CD4-positive, alpha-beta T cell treated with Interleukin-17A for 1 hour (primary cell): ENCODE measurements at regions not wholly inside any gene's neighbourhood (a gene's known extent, or its start where the extent isn't known, plus 50 kb on each side); places are given as distances from the start of the nearest gene placed in this dataset.
A peak's percentile ranks its signal among the peaks of the same experiment; 100 is the strongest.
"Not testable (repeated sequence)": the region's sequence is repeated elsewhere in the genome, so short reads cannot be mapped to it uniquely, and the experiment has no call there.

Source experiments
- DNase-seq: peaks from one replicate; pipeline ENCODE4 v3.0.0-alpha.2; 2020

- not testable (repeated sequence) for DNase-seq
These were observed 473.3 kb downstream of the SPATA31A6 start for GRCh38 chr9:42656789-42657188.

- DNase-seq = not testable (repeated sequence)
These were observed 474.0 kb downstream of the SPATA31A6 start for GRCh38 chr9:42657496-42657895.

- DNase-seq = not testable (repeated sequence)
These were observed 513.7 kb downstream of the SPATA31A6 start for GRCh38 chr9:42697146-42697545.

GRCh38 chr9:42702890-42703289 lies 519.4 kb downstream of the SPATA31A6 start:
- not testable (repeated sequence) for DNase-seq

- peak; percentile 53 for DNase-seq
These were observed 541.7 kb downstream of the SPATA31A6 start for GRCh38 chr9:42724841-42725835.

- DNase-seq = peak; percentile 44
These were observed 559.8 kb downstream of the SPATA31A6 start for GRCh38 chr9:42743030-42743814.

GRCh38 chr9:42757251-42757650 lies 573.8 kb downstream of the SPATA31A6 start:
- not testable (repeated sequence) for DNase-seq

GRCh38 chr9:42759320-42759719 lies 575.9 kb downstream of the SPATA31A6 start:
- not testable (repeated sequence) for DNase-seq

GRCh38 chr9:42782201-42782600 lies 598.7 kb downstream of the SPATA31A6 start:
- DNase-seq = not testable (repeated sequence)

- DNase-seq = not testable (repeated sequence)
These were observed 609.3 kb downstream of the SPATA31A6 start for GRCh38 chr9:42792725-42793124.

- DNase-seq = not testable (repeated sequence)
These were observed 615.1 kb downstream of the SPATA31A6 start for GRCh38 chr9:42798571-42798970.

- DNase-seq = not testable (repeated sequence)
These were observed 619.3 kb downstream of the SPATA31A6 start for GRCh38 chr9:42802716-42803115.

GRCh38 chr9:42806674-42807073 lies 623.2 kb downstream of the SPATA31A6 start:
- not testable (repeated sequence) for DNase-seq

- not testable (repeated sequence) for DNase-seq
These were observed 638.0 kb downstream of the SPATA31A6 start for GRCh38 chr9:42821468-42821867.

- not testable (repeated sequence) for DNase-seq
These were observed 664.7 kb downstream of the SPATA31A6 start for GRCh38 chr9:42848156-42848555.

- not testable (repeated sequence) for DNase-seq
These were observed 667.6 kb downstream of the SPATA31A6 start for GRCh38 chr9:42850896-42851693.

GRCh38 chr9:42851701-42852100 lies 668.2 kb downstream of the SPATA31A6 start:
- not testable (repeated sequence) for DNase-seq

- DNase-seq = not testable (repeated sequence)
These were observed 668.9 kb downstream of the SPATA31A6 start for GRCh38 chr9:42852133-42852930.

- DNase-seq = not testable (repeated sequence)
These were observed 676.7 kb downstream of the SPATA31A6 start for GRCh38 chr9:42860133-42860532.

- not testable (repeated sequence) for DNase-seq
These were observed 679.0 kb downstream of the SPATA31A6 start for GRCh38 chr9:42862465-42862864.
